HG03521 (cell line): ENCODE measurements at regions not wholly inside any gene's neighbourhood (a gene's known extent, or its start where the extent isn't known, plus 50 kb on each side); places are given as distances from the start of the nearest gene placed in this dataset.
A peak's percentile ranks its signal among the peaks of the same experiment; 100 is the strongest.
"Not testable (repeated sequence)": the region's sequence is repeated elsewhere in the genome, so short reads cannot be mapped to it uniquely, and the experiment has no call there.

Experiments used
- ATAC-seq: cut with Tn5 transposase; IDR thresholded peaks from one replicate; pipeline ENCODE4 v1.9.1; 2021; ENCODE audit warnings: mild to moderate bottlenecking, moderate library complexity; ENCODE audit not compliant: unreplicated experiment

GRCh38 chr16:33583702-33584101 lies 124.3 kb downstream of the TP53TG3F start:
- ATAC-seq: not testable (repeated sequence)

- not testable (repeated sequence) for ATAC-seq
Measured at GRCh38 chr16:33588589-33588988, 129.2 kb downstream of the TP53TG3F start.

GRCh38 chr16:33593344-33593743 lies 133.9 kb downstream of the TP53TG3F start:
- ATAC-seq: not testable (repeated sequence)

- ATAC-seq: not testable (repeated sequence)
Measured at GRCh38 chr16:33595074-33595473, 135.7 kb downstream of the TP53TG3F start.

GRCh38 chr16:33601029-33601428 lies 141.6 kb downstream of the TP53TG3F start:
- ATAC-seq: not testable (repeated sequence)

- ATAC-seq: not testable (repeated sequence)
Measured at GRCh38 chr16:33623535-33624077, 164.2 kb downstream of the TP53TG3F start.

- ATAC-seq: not testable (repeated sequence)
Measured at GRCh38 chr16:33628895-33629294, 169.5 kb downstream of the TP53TG3F start.

GRCh38 chr16:33631713-33632112 lies 172.3 kb downstream of the TP53TG3F start:
- ATAC-seq: not testable (repeated sequence)

GRCh38 chr16:33634057-33634456 lies 174.6 kb downstream of the TP53TG3F start:
- ATAC-seq: not testable (repeated sequence)

GRCh38 chr16:33636760-33637159 lies 177.3 kb downstream of the TP53TG3F start:
- ATAC-seq: not testable (repeated sequence)

- peak; percentile 79 for ATAC-seq
Measured at GRCh38 chr16:33643270-33643669, 183.9 kb downstream of the TP53TG3F start.

GRCh38 chr16:33643698-33644381 lies 184.4 kb downstream of the TP53TG3F start:
- ATAC-seq: peak; percentile 36

GRCh38 chr16:33646386-33646785 lies 187.0 kb downstream of the TP53TG3F start:
- ATAC-seq: not testable (repeated sequence)

- not testable (repeated sequence) for ATAC-seq
Measured at GRCh38 chr16:33655756-33656155, 196.3 kb downstream of the TP53TG3F start.

- peak; percentile 67 for ATAC-seq
Measured at GRCh38 chr16:33656394-33656793, 197.0 kb downstream of the TP53TG3F start.

GRCh38 chr16:33657717-33658116 lies 198.3 kb downstream of the TP53TG3F start:
- ATAC-seq: peak; percentile 65

- not testable (repeated sequence) for ATAC-seq
Measured at GRCh38 chr16:33680791-33681190, 221.4 kb downstream of the TP53TG3F start.

- not testable (repeated sequence) for ATAC-seq
Measured at GRCh38 chr16:33700320-33700719, 240.9 kb downstream of the TP53TG3F start.

- ATAC-seq: not testable (repeated sequence)
Measured at GRCh38 chr16:33706845-33707590, 247.6 kb downstream of the TP53TG3F start.

- not testable (repeated sequence) for ATAC-seq
Measured at GRCh38 chr16:33707591-33707934, 248.2 kb downstream of the TP53TG3F start.

- not testable (repeated sequence) for ATAC-seq
Measured at GRCh38 chr16:33709856-33710695, 250.7 kb downstream of the TP53TG3F start.
